Hepatocyte (in vitro differentiated cells): ENCODE measurements at regions not wholly inside any gene's neighbourhood (a gene's known extent, or its start where the extent isn't known, plus 50 kb on each side); places are given as distances from the start of the nearest gene placed in this dataset.

Source experiments
- EZH2phosphoT487 ChIP-seq: fragments of 200-600 bp; sonication (generic); IDR thresholded peaks from one replicate; pipeline ENCODE4 v1.6.1; 2018; ENCODE audit warnings: antibody characterized with exemption, mild to moderate bottlenecking, low read depth, moderate library complexity; ENCODE audit not compliant: unreplicated experiment, severe bottlenecking
- TF ChIP-seq, protein P1 (sequence below): fragments of 200-600 bp; sonication (generic); IDR thresholded peaks from 2 replicates; pipeline ENCODE4 v1.5.1; 2016; ENCODE audit warnings: antibody characterized with exemption, mild to moderate bottlenecking; ENCODE audit not compliant: poor library complexity

DNA sequence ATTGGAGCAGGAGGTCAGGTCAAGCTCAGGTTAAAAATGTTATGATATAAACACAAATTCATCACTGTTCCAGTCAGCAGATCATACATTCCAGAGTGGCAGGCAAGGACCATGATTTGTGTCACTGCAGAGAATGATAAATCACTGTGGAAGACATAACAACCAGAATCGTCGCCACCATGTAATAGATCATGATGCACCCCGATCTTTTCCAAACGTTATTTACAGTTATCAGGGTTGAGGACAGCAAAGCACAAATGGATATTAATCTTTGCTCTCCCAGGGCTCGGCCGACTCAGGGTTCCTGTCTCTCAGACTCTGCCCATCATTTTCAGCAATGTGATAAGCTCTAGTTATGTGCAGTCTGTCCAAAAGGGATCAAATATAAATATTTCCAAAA lies 122.7 kb downstream of the ZBTB18 start:
- TF ChIP-seq, protein P1, sequence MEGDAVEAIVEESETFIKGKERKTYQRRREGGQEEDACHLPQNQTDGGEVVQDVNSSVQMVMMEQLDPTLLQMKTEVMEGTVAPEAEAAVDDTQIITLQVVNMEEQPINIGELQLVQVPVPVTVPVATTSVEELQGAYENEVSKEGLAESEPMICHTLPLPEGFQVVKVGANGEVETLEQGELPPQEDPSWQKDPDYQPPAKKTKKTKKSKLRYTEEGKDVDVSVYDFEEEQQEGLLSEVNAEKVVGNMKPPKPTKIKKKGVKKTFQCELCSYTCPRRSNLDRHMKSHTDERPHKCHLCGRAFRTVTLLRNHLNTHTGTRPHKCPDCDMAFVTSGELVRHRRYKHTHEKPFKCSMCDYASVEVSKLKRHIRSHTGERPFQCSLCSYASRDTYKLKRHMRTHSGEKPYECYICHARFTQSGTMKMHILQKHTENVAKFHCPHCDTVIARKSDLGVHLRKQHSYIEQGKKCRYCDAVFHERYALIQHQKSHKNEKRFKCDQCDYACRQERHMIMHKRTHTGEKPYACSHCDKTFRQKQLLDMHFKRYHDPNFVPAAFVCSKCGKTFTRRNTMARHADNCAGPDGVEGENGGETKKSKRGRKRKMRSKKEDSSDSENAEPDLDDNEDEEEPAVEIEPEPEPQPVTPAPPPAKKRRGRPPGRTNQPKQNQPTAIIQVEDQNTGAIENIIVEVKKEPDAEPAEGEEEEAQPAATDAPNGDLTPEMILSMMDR, result no peak
- no peak for TF ChIP-seq EZH2phosphoT487
